ENCODE measurements at regions not wholly inside any gene's neighbourhood (a gene's known extent, or its start where the extent isn't known, plus 50 kb on each side); places are given as distances from the start of the nearest gene placed in this dataset.

- TF ChIP-seq, protein P1, sequence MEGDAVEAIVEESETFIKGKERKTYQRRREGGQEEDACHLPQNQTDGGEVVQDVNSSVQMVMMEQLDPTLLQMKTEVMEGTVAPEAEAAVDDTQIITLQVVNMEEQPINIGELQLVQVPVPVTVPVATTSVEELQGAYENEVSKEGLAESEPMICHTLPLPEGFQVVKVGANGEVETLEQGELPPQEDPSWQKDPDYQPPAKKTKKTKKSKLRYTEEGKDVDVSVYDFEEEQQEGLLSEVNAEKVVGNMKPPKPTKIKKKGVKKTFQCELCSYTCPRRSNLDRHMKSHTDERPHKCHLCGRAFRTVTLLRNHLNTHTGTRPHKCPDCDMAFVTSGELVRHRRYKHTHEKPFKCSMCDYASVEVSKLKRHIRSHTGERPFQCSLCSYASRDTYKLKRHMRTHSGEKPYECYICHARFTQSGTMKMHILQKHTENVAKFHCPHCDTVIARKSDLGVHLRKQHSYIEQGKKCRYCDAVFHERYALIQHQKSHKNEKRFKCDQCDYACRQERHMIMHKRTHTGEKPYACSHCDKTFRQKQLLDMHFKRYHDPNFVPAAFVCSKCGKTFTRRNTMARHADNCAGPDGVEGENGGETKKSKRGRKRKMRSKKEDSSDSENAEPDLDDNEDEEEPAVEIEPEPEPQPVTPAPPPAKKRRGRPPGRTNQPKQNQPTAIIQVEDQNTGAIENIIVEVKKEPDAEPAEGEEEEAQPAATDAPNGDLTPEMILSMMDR (conservative IDR thresholded peaks at IDR 0.05; ENCODE audit: low read length), result no peak
- no peak for TF ChIP-seq EZH2phosphoT487 (IDR thresholded peaks at IDR 0.05; ENCODE audit: borderline replicate concordance, low read depth, low read length)
These were observed 889.1 kb downstream of the AACS start for GRCh38 chr12:125954362-125954761.
